Vagina (tissue), 2 donors: ENCODE measurements at regions not wholly inside any gene's neighbourhood (a gene's known extent, or its start where the extent isn't known, plus 50 kb on each side); places are given as distances from the start of the nearest gene placed in this dataset.

Source experiments
- DNase-seq, 2 donors: peaks; one replicate each; pipeline ENCODE4 v3.0.0-alpha.2; 2017; ENCODE audit errors: extremely low spot score in 2 of 2
- H3K27ac ChIP-seq: fragments of 200-600 bp; sonication (generic); one replicate; pipeline ENCODE4 v1.5.1; 2019
- H3K27me3 ChIP-seq: fragments of 200-600 bp; sonication (generic); one replicate; pipeline ENCODE4 v1.5.1; 2019
- H3K36me3 ChIP-seq, 2 donors: fragments of 200-600 bp; sonication (generic); one replicate each; pipeline ENCODE4 v1.5.1; 2017 to 2019
- H3K4me1 ChIP-seq: fragments of 200-600 bp; sonication (generic); one replicate; pipeline ENCODE4 v1.5.1; 2019
- H3K4me3 ChIP-seq, 2 donors: fragments of 200-600 bp; sonication (generic); 1 replicate in 1 of 2; 2 replicates in 1 of 2; pipeline ENCODE4 v1.5.1; 2016 to 2019
- H3K9me3 ChIP-seq: fragments of 200-600 bp; sonication (generic); one replicate; pipeline ENCODE4 v1.5.1; 2019
- CTCF ChIP-seq, 3 experiments: fragments of 450-650 bp in 2 of 3; fragments of 200-600 bp in 1 of 3; sonication (generic) in 1 of 3; IDR thresholded peaks; one replicate each; pipeline ENCODE4 v1.5.1; 2017 to 2019; ENCODE audit warnings: antibody characterized with exemption in 3 of 3, mild to moderate bottlenecking in 2 of 3, moderate library complexity in 2 of 3
- POLR2A ChIP-seq, 2 donors: fragments of 450-650 bp; IDR thresholded peaks; one replicate each; pipeline ENCODE4 v1.6.1; 2017; ENCODE audit warnings: antibody characterized with exemption in 2 of 2, mild to moderate bottlenecking in 2 of 2, moderate library complexity in 2 of 2
- POLR2AphosphoS5 ChIP-seq, 2 donors: sonication (generic); formaldehyde crosslinking; IDR thresholded peaks; one replicate each; pipeline ENCODE4 v1.9.0; 2017; ENCODE audit warnings: antibody characterized with exemption in 2 of 2, mild to moderate bottlenecking in 2 of 2, low read depth in 1 of 2; ENCODE audit not compliant: insufficient read depth in 1 of 2
- intact Hi-C: fragments of 100-400 bp; cut with DNase I; formaldehyde crosslinking; loops from one replicate; pipeline ENCODE4 v1.15.1; 2023

GRCh38 chr6:56364431-56364826 is 117.0 kb upstream of the COL21A1 start:
- Histone ChIP-seq H3K9me3 (no peaks in the 10 kb centered on the region), H3K36me3 (no peaks in the 10 kb centered on the region), H3K27ac (no peak overlapping the region), H3K4me1 (no peaks in the 10 kb centered on the region), H3K4me3 (no peak overlapping the region), H3K27me3 (no peaks in the 10 kb centered on the region)
- DNase-seq, result no peak
- intact Hi-C loops, result loop anchor here (5.0 kb wide), 1 partner anchor 228 kb away; no protein-coding TSS in a partner anchor
- TF ChIP-seq POLR2AphosphoS5 (IDR thresholded peaks at IDR 0.05; ENCODE audit: insufficient read depth in 1 of 2, low read depth in 1 of 2) (no peak), CTCF (IDR thresholded peaks at IDR 0.05) (no peak), POLR2A (IDR thresholded peaks at IDR 0.05) (no peak)

GRCh38 chr6:56363796-56364430 is 116.5 kb upstream of the COL21A1 start:
- intact Hi-C loops, result loop anchor here (5.0 kb wide), 1 partner anchor 228 kb away; no protein-coding TSS in a partner anchor
- no peak for TF ChIP-seq CTCF (IDR thresholded peaks at IDR 0.05)
- TF ChIP-seq POLR2AphosphoS5 (IDR thresholded peaks at IDR 0.05; ENCODE audit: insufficient read depth in 1 of 2, low read depth in 1 of 2), result no peak
- TF ChIP-seq POLR2A (IDR thresholded peaks at IDR 0.05), result no peak

GRCh38 chr6:56361812-56362211 is 114.4 kb upstream of the COL21A1 start:
- DNase-seq, result no peak
- H3K4me3 ChIP-seq, result no peak overlapping the region
- intact Hi-C loops, result loop anchor here (5.0 kb wide), 1 partner anchor 230 kb away; no protein-coding TSS in a partner anchor

More at GRCh38 chr6:56363796-56364430, 116.5 kb upstream of the COL21A1 start:
- Histone ChIP-seq H3K27me3 (no peaks in the 10 kb centered on the region), H3K9me3 (no peaks in the 10 kb centered on the region), H3K36me3 (no peaks in the 10 kb centered on the region), H3K4me1 (no peaks in the 10 kb centered on the region), H3K4me3 (no peak overlapping the region), H3K27ac (no peak overlapping the region)
- DNase-seq, result no peak

GRCh38 chr6:56359201-56359899 is 112.0 kb upstream of the COL21A1 start:
- TF ChIP-seq POLR2A (IDR thresholded peaks at IDR 0.05), result no peak
- TF ChIP-seq CTCF (IDR thresholded peaks at IDR 0.05), result peak; percentile 80 to 87 (median 86)
- no peak for TF ChIP-seq POLR2AphosphoS5 (IDR thresholded peaks at IDR 0.05; ENCODE audit: insufficient read depth in 1 of 2, low read depth in 1 of 2)
- Histone ChIP-seq H3K27me3 (no peaks in the 10 kb centered on the region), H3K9me3 (no peaks in the 10 kb centered on the region), H3K4me1 (peaks cover 14% of the 10 kb centered on the region), H3K36me3 (no peaks in the 10 kb centered on the region), H3K27ac (peak overlapping the region; percentile 30), H3K4me3 (no peak overlapping the region)
- intact Hi-C loops, result no loop called here
- no peak for DNase-seq

More at GRCh38 chr6:56361812-56362211, 114.4 kb upstream of the COL21A1 start:
- Histone ChIP-seq H3K27ac (no peak overlapping the region), H3K4me1 (peaks cover 4% of the 10 kb centered on the region), H3K36me3 (no peaks in the 10 kb centered on the region), H3K9me3 (no peaks in the 10 kb centered on the region), H3K27me3 (no peaks in the 10 kb centered on the region)
- TF ChIP-seq POLR2AphosphoS5 (IDR thresholded peaks at IDR 0.05; ENCODE audit: insufficient read depth in 1 of 2, low read depth in 1 of 2), result peak in 1 of 2 donors; percentile 58
- no peak for TF ChIP-seq CTCF (IDR thresholded peaks at IDR 0.05)
- no peak for TF ChIP-seq POLR2A (IDR thresholded peaks at IDR 0.05)
